HCT116 (cell line): ENCODE measurements at regions not wholly inside any gene's neighbourhood (a gene's known extent, or its start where the extent isn't known, plus 50 kb on each side); places are given as distances from the start of the nearest gene placed in this dataset.

ENCODE experiments used
- CEBPB ChIP-seq: IDR thresholded peaks from 2 replicates; pipeline ENCODE4 v1.6.1; 2012; ENCODE audit warnings: low read depth
- CTCF ChIP-seq, 3 experiments: fragments of 200-600 bp in 1 of 3; sonication (generic) in 1 of 3; IDR thresholded peaks in 2 of 3; conservative IDR thresholded peaks in 1 of 3; 2 replicates each; pipeline ENCODE4 v1.5.1; 2012 to 2017; ENCODE audit warnings: low read depth in 2 of 3, low read length in 2 of 3, antibody characterized with exemption in 1 of 3, borderline replicate concordance in 1 of 3, control low read depth in 1 of 3, mild to moderate bottlenecking in 1 of 3, mixed read lengths in 1 of 3, mixed run types in 1 of 3, moderate library complexity in 1 of 3; ENCODE audit not compliant: insufficient read depth in 1 of 3
- EZH2 ChIP-seq: fragments of 200-600 bp; sonication (generic); IDR thresholded peaks from 2 replicates; pipeline ENCODE4 v1.6.1; 2017; ENCODE audit warnings: antibody characterized with exemption, mixed run types
- JUND ChIP-seq: IDR thresholded peaks from 2 replicates; pipeline ENCODE4 v1.6.1; 2012
- MAX ChIP-seq: IDR thresholded peaks from 2 replicates; pipeline ENCODE4 v1.6.1; 2012
- POLR2A ChIP-seq: IDR thresholded peaks from 2 replicates; pipeline ENCODE4 v1.7.0; 2011; ENCODE audit warnings: borderline replicate concordance; ENCODE audit not compliant: insufficient read depth, insufficient read length; ENCODE audit errors: extremely low read depth
- POLR2AphosphoS5 ChIP-seq: IDR thresholded peaks from 2 replicates; pipeline ENCODE4 v1.6.1; 2011; ENCODE audit warnings: mild to moderate bottlenecking, low read depth, low read length, moderate library complexity
- SIN3A ChIP-seq: IDR thresholded peaks from 2 replicates; pipeline ENCODE4 v1.6.1; 2012; ENCODE audit warnings: low read depth
- SP1 ChIP-seq: IDR thresholded peaks from 2 replicates; pipeline ENCODE4 v1.6.1; 2012; ENCODE audit warnings: low read depth
- TCF7L2 ChIP-seq: IDR thresholded peaks from 2 replicates; pipeline ENCODE4 v1.7.0; 2011; ENCODE audit warnings: borderline replicate concordance, inconsistent platforms; ENCODE audit not compliant: insufficient read depth, insufficient read length; ENCODE audit errors: extremely low read depth
- ZNF274 ChIP-seq: fragments of 200-500 bp; sonication (Bioruptor generic); IDR thresholded peaks from 2 replicates; pipeline ENCODE4 v1.6.1; 2014; ENCODE audit warnings: mild to moderate bottlenecking, low read depth, low read length, inconsistent platforms

- TF ChIP-seq EZH2 (no peak), CTCF (IDR thresholded peaks at IDR 0.05 in 2 of 3, conservative IDR thresholded peaks at IDR 0.05 in 1 of 3; ENCODE audit: borderline replicate concordance in 1 of 3, insufficient read depth in 1 of 3, low read depth in 2 of 3, low read length in 2 of 3) (no peak), POLR2AphosphoS5 (no peak), JUND (no peak), SP1 (no peak), MAX (no peak), SIN3A (no peak), POLR2A (no peak), TCF7L2 (no peak), ZNF274 (no peak), CEBPB (no peak)
Observed at GRCh38 chr5:73376618-73377170, 71.9 kb downstream of the FOXD1 start.
